Activated T-cell treated with anti-CD3 and anti-CD28 coated beads for 48 hours (primary cell): ENCODE measurements at regions not wholly inside any gene's neighbourhood (a gene's known extent, or its start where the extent isn't known, plus 50 kb on each side); places are given as distances from the start of the nearest gene placed in this dataset.

Experiments
- DNase-seq: peaks from one replicate; pipeline ENCODE4 v3.0.0-alpha.2; 2020; ENCODE audit warnings: low read depth

DNA sequence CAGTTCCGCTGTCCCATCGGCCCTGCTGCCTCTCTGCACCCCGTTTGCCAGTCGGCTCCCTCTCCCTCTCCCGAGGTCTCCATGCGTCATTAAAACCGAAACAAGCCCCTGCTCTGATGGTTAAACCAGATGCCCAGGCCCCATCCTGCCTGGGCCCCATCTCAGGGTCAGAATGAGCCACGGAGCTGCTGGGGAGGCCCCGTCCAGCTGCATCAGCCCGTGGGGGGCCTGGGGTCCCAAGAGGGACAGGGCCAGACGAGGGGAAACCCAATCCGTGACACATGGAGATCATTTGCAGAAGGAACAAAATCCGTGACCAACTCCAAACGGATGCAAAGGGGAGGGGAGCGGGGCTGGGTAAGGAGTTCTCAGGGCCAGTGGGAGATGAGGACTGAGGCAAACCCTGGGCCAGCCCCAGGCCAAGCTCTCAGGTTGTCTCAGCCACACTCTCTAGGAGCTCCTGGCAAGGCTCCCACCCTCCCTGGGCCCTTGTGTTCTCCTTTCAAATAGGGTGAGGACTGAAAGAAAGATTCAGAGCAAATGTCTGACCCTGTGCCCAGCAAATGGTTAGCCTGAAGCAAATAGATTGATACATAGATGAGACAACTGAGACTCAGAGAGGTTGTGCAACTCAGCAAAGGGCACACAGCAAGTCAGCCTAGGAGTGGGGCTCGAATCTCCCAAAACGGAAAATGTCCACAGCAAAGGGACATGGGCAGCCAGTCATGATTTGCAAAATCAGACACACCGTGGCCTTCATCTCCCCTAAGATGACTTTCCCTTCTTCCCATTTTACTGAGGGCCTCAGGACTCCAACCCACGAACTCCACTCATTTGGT is 162.1 kb downstream of the MN1 start:
- DNase-seq: no peak

DNA sequence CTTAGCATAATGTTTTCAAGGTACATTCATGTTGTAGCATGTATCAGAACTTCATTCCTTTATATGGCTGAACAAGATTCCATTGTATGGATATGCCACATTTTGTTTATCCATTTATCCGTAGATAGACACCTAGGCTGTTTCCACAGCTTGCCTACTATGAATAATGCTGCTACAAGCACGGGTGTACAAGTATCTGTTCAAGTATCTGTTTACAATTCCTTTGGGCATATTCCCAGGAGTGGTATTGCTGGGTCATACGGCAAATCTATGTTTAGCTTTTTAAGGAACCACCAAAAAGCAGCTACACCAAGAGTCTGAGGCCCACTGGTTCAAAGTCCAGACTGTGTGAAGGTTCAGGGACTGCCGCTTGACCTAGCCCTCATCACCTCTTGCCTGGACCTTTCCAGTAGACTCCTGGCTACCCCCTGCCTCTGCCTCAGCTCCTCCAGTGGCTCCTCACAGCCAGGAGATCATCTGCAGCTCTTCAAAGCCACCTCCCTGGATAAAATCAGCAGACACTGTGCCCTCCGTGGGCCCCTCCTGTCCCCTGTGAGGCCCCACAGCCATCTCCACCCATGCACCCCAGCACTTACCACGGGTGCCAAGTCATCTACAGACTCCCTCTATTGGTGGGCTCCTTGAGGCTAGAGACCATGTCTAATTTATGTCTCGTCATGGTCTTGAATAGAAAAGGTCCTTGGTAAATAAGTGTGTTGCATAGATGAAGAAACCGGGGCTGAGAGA is 160.3 kb downstream of the MN1 start:
- no peak for DNase-seq

DNA sequence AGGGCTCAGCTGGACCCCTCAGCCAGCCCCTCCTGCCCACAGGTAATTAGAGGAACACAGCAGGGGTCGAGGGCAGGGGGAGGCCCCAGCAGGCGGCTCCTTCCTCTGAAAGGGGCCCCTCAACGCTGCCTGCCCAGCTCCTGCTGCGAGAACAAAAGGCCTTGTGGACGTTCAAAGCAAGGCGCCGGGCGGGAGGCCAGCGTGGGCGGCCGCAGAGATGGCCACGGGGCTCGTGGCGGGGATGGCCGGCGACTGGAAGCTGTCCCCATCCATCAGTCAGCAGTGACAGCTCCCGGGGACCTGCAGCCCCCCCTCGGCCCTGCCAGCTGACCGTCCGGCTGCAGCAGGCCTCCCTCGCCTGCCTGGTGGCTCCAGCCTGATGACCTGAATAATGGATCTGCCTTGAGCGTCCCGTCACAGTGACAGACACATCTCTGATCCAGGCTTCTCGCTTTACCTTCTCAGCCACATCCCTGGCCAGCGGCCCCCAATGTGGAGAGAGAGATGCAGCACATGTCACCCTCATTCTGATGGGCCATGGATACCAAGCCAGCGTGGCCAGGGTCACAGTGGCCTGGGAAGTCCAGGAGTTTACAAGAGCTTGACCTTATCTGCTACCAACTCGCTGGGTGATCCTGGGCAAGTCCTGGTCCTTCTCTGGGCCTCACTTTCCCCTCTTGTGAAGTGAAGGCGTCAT is 159.3 kb downstream of the MN1 start:
- no peak for DNase-seq

DNA sequence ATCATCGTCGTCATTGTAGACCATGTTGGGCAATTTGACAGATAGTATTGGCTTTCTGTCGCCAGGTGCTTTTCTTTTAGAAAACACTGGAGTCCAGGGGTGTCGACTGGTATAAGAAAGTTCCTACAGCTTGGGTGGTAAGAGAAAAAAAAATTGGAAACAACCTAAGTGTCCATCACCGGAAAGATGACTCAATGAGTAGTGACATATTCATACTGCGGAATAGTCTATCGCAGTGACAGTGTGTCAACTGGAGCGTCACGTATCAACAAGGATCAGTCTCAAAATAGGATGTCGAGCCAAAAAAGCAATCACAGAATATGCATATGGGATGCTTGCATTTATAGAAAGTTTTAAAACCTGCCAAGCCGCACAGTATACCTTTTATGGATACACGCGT is 157.6 kb downstream of the MN1 start:
- DNase-seq: no peak

DNA sequence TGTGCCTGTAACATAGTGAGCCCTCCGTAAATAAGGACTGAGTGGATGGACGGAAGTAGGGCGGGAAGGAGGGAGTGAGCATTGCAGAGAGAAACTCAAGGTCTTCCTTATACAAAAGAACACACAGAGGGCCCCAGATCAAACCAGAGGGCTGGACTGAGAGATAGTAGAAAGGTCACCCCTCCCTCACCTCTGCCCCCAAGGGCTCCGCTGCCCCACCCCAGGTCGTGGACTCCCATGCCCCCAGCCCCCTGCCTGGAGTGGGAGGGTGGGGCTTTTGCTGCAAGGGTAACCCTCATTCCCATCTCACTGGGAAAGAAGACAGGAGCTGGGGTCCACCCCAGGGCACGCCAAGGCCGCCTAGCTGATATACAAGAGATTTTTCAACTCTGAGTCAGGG is 157.0 kb downstream of the MN1 start:
- no peak for DNase-seq

DNA sequence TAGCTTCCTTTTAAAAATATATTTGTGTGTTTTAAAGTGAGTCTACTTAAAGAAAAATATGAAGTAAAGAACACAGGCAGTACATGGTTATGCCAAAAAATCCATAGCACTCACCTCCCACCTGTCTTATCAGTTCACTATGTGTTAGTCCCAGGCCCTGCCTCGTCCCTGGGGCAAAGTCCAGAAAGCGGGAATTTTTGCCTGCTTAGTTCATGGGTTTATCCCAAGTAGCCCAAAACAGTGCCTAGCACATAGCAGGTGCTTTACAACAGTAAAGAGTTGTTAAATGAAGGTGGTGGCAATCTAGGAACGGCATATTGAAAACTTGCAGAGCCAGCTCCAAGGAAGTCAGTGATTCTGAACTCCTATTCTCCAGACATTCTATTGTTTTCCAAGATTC is 154.0 kb downstream of the MN1 start:
- no peak for DNase-seq

DNA sequence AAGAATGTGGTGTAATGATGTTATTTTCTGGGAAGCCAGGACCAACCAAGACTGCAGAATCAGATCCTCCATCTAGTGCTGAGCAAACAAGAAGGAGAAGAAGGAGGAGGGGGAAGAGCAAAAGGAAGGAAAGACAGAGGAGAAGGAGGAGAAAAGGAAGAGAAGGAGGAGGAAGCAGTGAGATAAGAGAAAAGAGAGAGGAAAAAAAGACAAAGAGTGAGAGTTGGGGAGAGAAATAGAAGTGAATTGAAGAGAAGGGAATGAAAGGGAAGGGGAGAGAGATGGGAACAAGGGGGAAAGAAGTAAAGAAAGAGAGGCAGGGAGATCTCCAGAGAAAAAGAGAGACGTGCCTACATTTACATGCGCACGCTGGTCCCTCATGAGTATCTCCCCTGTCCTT is 153.5 kb downstream of the MN1 start:
- DNase-seq: no peak

DNA sequence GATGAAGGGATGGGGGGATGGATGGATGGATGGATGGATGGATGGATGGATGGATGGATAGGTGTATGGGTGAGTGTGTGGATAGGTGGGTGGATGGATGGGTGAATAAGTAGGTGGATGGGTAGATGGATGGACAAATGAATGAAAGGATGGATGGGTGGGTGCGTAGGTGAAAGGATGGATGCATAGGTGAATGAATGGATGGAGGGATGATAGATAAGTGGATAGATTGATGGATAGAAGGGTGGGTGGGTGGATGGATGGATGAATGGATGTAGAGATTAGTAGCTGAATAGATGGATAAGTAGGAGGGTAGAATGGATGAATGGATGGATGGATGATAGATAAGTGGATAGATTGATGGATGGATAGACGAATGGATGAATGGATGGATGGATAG is 152.7 kb downstream of the MN1 start:
- no peak for DNase-seq

DNA sequence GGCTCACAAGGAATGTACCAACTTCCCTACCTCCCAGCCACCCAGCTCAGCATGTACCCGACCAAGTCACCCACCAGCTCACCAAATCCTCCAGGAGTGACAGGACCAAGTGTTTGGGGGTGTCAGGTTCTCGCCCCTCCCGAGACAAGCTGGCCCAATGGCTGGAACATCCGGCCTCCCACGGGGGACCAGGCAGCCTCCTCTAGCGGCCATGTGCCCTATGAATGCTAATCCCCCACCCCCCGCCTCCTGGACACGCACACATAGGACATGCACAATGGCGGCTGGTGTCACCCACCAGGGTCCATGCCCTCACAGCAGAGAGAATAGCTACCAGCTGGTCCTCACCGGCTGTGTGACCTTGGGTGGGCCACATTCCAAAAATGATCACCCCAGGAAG is 151.0 kb downstream of the MN1 start:
- no peak for DNase-seq

DNA sequence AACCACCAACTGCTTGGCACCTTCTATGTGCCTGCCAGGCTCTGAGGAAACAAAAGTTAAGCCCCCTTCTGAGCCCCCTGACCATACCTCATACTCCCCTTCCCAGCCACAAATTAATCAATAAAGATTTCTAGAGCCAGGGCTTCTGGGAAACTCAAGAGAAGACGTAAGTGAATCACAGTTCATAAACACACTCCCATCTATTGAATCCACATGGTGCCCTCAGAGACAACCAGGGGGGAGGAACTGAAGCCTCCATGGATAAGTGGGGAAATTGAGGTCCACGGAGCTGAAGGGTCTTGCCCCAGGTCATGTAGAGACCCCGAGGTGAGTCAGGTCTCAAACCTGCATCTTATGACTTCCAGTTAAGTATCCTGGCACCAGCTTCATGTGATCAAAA is 150.6 kb downstream of the MN1 start:
- DNase-seq: no peak

DNA sequence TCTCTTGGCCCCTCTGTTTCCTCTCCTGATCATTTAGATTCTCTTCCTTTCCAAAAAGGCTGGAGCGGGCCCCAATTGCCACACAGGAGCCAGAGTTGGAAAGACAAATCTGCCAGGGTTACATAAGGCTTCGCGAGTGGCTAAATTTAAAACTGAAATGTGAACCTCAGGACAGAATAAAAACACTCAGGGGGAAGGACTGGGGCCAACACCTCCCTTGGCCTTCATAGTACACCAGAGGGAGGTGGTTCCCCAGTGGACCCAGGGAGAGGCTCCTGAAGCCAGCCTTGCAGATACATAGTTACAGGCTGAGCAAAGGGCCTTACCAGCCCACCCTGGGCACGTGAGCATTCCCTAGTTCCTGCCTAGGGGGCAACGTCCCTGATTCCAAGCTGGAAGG is 150.1 kb downstream of the MN1 start:
- no peak for DNase-seq

DNA sequence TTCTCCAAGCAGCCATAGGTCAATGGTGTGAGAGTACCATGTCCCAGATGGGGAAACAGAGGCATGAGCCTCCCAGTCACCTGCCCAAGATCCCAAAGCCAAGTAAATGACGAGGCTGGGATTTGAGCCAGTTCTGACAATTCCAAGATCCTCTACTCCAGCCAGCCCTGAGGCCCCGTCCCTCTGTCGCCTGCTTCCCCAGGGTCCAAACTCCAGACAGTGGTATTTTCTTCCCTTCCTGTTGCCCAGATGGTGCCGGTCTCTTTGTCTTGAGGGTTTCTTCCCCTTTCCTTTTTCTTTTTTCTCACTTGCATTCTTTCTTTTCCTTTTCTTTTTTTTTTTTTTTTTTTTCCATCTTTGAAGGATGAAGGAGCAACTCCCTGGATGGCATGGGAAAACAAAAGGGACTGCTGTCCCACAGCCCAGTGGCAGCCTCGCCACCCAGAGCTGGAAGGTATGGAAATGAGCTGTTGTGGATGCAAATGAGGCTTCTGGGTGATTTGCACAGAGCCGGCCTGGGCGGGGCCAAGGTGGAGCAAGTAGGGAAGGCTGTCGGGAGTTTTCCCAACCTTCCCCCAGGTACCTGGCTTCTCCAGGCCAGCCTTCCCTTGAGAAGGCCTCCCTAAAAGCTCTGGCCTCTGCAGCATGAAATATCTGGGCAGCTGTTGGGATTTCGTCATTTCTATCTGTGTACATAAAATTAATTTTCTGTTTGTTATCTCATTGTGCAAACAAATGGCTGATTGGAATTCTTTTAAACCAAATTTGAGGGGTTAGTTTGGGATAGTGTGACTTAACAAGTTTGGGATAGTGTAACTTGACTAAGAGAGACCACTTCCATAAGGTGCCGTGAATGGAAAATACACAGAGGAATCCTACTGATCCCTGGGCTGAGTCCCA is 146.8 kb downstream of the MN1 start:
- no peak for DNase-seq

DNA sequence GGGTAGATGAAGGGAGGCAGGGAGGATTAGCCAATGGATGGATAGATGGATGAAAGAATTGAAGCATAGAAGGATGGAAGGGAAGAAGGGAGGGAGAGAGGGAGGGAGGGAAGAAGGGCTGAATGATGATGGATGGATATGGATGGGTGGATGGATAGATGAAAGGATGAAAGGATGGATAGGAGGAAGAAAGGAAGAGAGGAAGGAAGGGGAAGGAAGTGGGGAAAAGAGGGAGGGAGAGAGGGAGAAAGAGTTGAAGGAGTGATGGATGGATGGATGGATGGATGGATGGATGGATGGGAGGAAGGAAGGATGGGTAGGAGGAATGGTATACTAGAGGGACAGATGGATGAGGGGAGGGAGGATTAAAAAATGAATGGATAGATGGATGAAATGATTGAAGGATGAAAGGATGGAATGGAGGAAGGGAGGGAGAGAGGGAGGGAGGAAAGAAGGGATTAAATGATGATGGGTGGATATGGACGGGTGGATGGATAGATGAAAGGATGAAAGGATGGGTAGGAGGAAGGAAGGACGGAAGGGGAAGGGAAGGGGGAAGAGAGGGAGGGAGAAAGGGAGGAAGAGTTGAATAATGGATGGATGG is 145.9 kb downstream of the MN1 start:
- DNase-seq: no peak

DNA sequence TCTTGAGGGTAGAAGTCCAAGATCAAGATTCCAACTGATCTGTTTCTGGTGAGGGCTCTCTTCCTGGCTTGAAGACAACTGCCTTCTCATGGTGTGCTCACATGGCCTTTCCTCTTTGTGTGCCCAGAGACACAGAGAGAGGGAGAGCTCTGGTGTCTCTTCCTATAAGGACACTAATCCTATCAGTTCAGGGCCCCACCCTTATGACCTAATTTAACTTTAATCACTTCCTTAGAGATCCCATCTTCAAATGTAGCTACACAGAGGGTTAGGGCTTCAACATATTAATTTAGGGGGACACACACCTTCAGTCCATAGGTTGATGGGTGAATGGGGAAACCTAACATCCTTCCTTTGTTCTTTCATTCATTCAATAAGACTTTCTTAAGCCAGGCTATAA is 144.6 kb downstream of the MN1 start:
- DNase-seq: no peak

DNA sequence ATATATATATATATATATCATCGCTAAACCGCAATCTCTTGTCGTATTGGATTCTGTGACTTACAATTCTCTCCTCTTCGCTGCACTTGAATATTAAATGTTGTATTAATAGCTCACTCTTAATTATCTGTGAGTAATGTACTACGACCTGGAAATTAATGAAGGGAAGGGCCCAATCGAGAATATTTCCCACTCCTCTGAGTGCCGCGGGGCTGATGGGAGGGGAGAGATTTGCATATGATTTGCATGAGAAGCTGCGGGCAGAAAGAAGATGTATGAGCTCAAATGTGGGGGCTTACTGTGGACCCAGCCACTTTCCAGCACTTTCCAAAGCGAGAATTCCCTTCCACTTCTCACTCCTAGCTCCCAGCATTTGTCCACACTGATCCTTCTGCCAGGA is 141.2 kb downstream of the MN1 start:
- DNase-seq: no peak

DNA sequence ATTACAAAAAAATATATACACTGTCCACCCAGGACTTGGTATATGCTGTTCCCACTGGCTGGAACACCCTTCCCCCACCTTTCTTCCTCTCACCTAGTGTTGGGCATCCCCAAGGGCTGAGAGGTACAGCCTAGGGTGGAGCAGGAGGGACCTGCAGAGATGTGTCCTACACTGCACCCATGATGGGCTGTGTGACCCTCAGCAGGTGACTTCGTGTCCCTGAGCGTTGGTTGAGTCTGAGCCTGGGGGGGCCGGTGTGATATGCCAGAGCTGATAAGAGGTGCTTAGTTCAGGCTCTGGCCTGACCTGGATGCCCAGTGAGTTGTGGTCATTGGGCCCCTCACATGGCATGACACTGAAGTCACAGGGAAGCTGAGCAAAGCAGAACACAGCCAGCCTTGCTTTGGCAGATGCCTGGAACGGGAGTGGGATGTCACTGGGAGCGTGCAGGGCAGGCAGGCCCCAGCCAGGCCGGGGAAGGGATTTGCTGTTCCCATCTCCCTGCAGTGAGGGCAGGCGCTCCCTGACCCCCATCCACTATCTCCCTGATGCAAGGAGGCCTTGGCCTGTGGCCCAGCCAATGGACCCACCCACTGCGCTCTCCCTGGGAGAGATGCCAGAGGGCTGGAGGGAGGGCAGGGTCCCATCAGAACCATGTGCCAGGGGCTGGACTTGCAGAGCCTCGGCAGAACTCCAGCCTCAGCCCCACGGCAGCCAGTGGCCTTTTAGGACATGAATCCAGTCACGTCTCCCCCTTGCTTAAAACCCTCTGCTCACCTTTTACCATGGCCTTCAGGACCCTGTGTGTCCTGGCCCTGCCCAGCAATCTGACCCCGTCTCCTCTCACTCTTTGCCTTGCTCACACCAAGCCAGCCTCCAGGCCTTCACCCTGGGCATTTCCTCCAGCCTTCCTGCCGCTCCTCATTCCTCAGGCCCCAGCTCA is 138.9 kb downstream of the MN1 start:
- no peak for DNase-seq

DNA sequence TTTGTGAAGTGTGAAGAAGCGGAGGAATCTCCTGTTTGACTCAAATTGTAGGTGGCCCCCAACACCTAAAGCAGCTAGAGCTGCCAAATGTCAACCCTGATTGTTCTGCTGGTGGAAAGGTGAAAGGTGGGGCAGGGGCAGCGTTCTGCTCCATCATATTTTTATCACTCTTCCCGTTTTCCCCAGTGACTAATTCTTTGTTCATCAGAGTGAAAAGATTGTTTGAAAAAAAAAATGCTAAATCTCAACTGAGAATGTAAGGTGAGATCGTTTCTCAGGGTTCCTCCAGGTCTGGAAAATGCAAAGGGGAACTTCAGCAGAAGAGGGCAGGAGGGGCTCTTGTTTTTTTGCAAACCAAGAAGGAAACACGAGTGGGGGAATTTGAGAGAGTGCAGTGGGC is 137.7 kb downstream of the MN1 start:
- DNase-seq: no peak

DNA sequence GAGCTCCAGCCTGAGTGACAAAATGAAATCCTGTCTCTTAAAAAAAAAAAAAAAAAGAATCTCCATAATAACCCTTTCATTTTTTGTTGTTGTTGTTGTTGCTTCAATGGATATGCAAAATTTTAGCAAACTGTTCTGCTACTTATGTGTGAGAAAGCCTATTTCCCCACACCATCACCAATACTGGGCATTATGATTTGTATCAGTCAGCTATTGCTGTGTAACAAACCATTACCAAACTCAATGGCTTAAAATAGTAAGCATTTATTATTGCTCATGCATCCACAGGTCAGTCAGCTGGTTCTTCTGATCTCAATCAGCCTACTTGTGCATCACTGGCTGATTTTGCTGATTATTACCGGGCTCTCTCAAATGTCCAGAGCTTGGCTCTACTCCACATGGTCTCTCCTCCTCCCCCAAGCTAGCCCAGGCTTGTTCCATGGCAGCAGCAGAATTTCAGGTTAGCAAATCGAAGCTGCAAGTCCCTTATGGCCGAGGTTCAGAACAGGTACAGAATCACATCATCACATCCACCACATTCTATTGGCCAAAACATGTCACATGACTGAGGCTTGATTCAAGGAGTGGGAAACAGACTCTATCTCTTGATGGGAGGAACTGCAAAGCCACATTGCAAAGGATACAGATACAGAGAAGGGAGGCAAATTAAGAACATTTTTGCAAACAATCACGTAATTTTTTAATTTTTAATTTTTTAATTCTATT is 135.1 kb downstream of the MN1 start:
- no peak for DNase-seq

DNA sequence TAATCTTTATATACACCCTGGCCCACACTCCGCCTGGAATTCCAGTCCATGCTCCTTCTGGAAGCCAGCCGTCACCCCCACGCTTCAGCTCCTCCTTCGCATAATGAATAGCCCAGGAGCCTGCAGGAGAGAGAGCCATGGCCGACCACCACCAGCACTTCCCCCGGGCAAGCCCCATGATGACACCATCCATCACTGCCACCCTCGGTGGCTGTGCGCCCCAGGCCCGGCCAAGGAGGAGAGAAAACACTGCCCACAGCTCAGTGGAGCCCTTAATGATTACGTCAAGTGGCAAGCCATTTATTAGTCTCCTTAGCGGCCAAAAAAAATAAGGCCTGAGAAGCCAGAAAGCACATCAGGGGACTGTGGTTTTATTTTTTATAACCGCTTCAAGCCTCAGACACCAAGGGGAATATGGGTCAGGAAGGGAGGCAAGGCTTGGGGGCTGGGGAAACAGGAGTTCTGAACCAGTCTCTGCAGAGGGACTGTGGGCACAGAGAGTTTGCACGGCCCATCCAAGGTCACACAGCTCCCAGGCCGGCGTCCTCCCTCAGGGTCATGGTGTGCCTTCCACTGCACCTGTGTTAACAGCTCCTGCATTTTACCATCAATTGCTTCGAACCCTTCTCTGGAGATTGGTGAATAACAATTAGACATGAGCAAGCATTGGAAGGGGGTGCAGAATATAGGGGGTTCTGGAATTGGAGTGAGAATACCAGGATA is 134.3 kb downstream of the MN1 start:
- no peak for DNase-seq
